Esophagus muscularis mucosa (tissue), 4 donors: ENCODE measurements at regions not wholly inside any gene's neighbourhood (a gene's known extent, or its start where the extent isn't known, plus 50 kb on each side); places are given as distances from the start of the nearest gene placed in this dataset.
"Not testable (repeated sequence)": the region's sequence is repeated elsewhere in the genome, so short reads cannot be mapped to it uniquely, and the experiment has no call there.

Experiments used
- DNase-seq: peaks from one replicate; pipeline ENCODE4 v3.0.0-alpha.2; 2017; ENCODE audit errors: extremely low spot score
- H3K27ac ChIP-seq, 4 donors: fragments of 200-600 bp; sonication (generic); replicated peaks in 1 of 4; 1 replicate in 3 of 4; 2 replicates in 1 of 4; pipeline ENCODE4 v1.5.1; 2016 to 2019; ENCODE audit warnings: mild to moderate bottlenecking in 1 of 4
- H3K27me3 ChIP-seq, 4 donors: fragments of 200-600 bp; sonication (generic); one replicate each; pipeline versions ENCODE4 v1.5.1 to v1.6.0; 2016 to 2019
- H3K36me3 ChIP-seq, 4 donors: fragments of 200-600 bp; sonication (generic); one replicate each; pipeline ENCODE4 v1.5.1; 2016 to 2019
- H3K4me1 ChIP-seq, 4 donors: fragments of 200-600 bp; sonication (generic); one replicate each; pipeline ENCODE4 v1.5.1; 2016 to 2019
- H3K4me3 ChIP-seq, 4 donors: fragments of 200-600 bp; sonication (generic); 1 replicate in 2 of 4; 2 replicates in 2 of 4; pipeline ENCODE4 v1.5.1; 2016 to 2019; ENCODE audit warnings: mild to moderate bottlenecking in 4 of 4, moderate library complexity in 1 of 4
- H3K9me3 ChIP-seq, 4 donors: fragments of 200-600 bp; sonication (generic); 1 replicate in 3 of 4; 2 replicates in 1 of 4; pipeline ENCODE4 v1.5.1; 2016 to 2019
- EP300 ChIP-seq: sonication (generic); formaldehyde crosslinking; IDR thresholded peaks from one replicate; pipeline ENCODE4 v1.6.1; 2017; ENCODE audit warnings: antibody characterized with exemption
- POLR2A ChIP-seq: fragments of 450-650 bp; IDR thresholded peaks from one replicate; pipeline ENCODE4 v1.6.1; 2017; ENCODE audit warnings: antibody characterized with exemption, moderate library complexity, mild to moderate bottlenecking, low read depth
- POLR2AphosphoS5 ChIP-seq, 2 donors: sonication (generic); formaldehyde crosslinking; IDR thresholded peaks; one replicate each; pipeline ENCODE4 v1.6.1; 2017; ENCODE audit warnings: antibody characterized with exemption in 2 of 2
- WGBS: methylation state at CpG from one replicate; pipeline ENCODE4 v1.1.5; 2018; 5-methylcytosine and 5-hydroxymethylcytosine counted together
- intact Hi-C: fragments of 100-400 bp; cut with DNase I; formaldehyde crosslinking; loops from one replicate; pipeline ENCODE4 v1.15.1; 2023
- TF ChIP-seq, protein P1 (sequence below), 3 experiments: fragments of 200-600 bp in 2 of 3; fragments of 450-650 bp in 1 of 3; sonication (generic) in 2 of 3; IDR thresholded peaks; one replicate each; pipeline ENCODE4 v1.5.1; 2017 to 2019; ENCODE audit warnings: antibody characterized with exemption in 3 of 3, mild to moderate bottlenecking in 2 of 3, moderate library complexity in 1 of 3

DNA sequence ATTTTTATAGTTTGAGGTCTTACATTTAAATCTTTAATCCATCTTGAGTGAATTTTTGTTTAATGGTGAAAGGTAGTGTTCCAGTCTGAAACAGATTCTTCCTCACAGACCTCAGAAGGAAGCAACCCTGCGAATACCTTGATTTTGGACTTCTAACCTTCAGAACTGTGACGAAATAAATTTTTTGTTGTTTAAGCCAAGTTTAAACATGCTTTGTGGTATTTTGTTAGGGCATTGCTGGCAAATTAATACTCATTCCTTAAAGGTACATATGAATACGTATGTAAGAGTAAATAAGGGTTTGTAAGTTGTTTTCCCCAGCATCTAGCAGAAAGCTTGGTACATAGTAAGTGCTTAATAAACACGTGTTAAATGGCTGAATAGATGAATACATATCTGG lies 100.3 kb downstream of the SEC16B start:
- H3K9me3 ChIP-seq: no peaks in the 10 kb centered on the region
- no peak overlapping the region for H3K4me3 ChIP-seq
- intact Hi-C loops: no loop called here
- 92% methylated on average over 4 of the region's 4 CpGs for WGBS
- no peak for DNase-seq
- no peaks in the 10 kb centered on the region for H3K36me3 ChIP-seq
- H3K4me1 ChIP-seq: no peaks in the 10 kb centered on the region
- H3K27me3 ChIP-seq: no peaks in the 10 kb centered on the region
- H3K27ac ChIP-seq: no peak overlapping the region
- TF ChIP-seq POLR2AphosphoS5 (IDR thresholded peaks at IDR 0.05) (no peak), POLR2A (no peak)

GRCh38 chr1:177869011-177869410 lies 100.8 kb downstream of the SEC16B start:
- H3K4me1 ChIP-seq, intact Hi-C loops, DNase-seq, H3K9me3 ChIP-seq, H3K36me3 ChIP-seq, H3K27ac ChIP-seq, H3K27me3 ChIP-seq, H3K4me3 ChIP-seq: not testable (repeated sequence)

GRCh38 chr1:177865807-177866206 lies 104.1 kb downstream of the SEC16B start:
- no peaks in the 10 kb centered on the region for H3K4me1 ChIP-seq
- TF ChIP-seq, protein P1, sequence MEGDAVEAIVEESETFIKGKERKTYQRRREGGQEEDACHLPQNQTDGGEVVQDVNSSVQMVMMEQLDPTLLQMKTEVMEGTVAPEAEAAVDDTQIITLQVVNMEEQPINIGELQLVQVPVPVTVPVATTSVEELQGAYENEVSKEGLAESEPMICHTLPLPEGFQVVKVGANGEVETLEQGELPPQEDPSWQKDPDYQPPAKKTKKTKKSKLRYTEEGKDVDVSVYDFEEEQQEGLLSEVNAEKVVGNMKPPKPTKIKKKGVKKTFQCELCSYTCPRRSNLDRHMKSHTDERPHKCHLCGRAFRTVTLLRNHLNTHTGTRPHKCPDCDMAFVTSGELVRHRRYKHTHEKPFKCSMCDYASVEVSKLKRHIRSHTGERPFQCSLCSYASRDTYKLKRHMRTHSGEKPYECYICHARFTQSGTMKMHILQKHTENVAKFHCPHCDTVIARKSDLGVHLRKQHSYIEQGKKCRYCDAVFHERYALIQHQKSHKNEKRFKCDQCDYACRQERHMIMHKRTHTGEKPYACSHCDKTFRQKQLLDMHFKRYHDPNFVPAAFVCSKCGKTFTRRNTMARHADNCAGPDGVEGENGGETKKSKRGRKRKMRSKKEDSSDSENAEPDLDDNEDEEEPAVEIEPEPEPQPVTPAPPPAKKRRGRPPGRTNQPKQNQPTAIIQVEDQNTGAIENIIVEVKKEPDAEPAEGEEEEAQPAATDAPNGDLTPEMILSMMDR (IDR thresholded peaks at IDR 0.05): no peak
- TF ChIP-seq POLR2AphosphoS5 (IDR thresholded peaks at IDR 0.05) (no peak), EP300 (no peak), POLR2A (no peak)
- no peak overlapping the region for H3K27ac ChIP-seq
- no peaks in the 10 kb centered on the region for H3K9me3 ChIP-seq
- intact Hi-C loops: no loop called here
- no peak overlapping the region for H3K4me3 ChIP-seq
- H3K36me3 ChIP-seq: no peaks in the 10 kb centered on the region
- H3K27me3 ChIP-seq: no peaks in the 10 kb centered on the region
- WGBS: 80% methylated on average over 3 of the region's 3 CpGs
- DNase-seq: no peak

- TF ChIP-seq, protein P1 (IDR thresholded peaks at IDR 0.05): no peak
- TF ChIP-seq POLR2AphosphoS5 (IDR thresholded peaks at IDR 0.05) (no peak), EP300 (no peak), POLR2A (no peak)
- intact Hi-C loops: no loop called here
- Histone ChIP-seq H3K9me3 (no peaks in the 10 kb centered on the region), H3K36me3 (no peaks in the 10 kb centered on the region), H3K4me1 (no peaks in the 10 kb centered on the region), H3K4me3 (no peak overlapping the region), H3K27ac (no peak overlapping the region), H3K27me3 (no peaks in the 10 kb centered on the region)
- WGBS: 50% methylated on average over 2 of the region's 2 CpGs
- peak; percentile 57 for DNase-seq
These were observed 105.1 kb downstream of the SEC16B start for GRCh38 chr1:177864538-177865305.

- 89% methylated on average over 4 of the region's 4 CpGs for WGBS
These were observed 106.1 kb downstream of the SEC16B start for GRCh38 chr1:177863796-177864195.

DNA sequence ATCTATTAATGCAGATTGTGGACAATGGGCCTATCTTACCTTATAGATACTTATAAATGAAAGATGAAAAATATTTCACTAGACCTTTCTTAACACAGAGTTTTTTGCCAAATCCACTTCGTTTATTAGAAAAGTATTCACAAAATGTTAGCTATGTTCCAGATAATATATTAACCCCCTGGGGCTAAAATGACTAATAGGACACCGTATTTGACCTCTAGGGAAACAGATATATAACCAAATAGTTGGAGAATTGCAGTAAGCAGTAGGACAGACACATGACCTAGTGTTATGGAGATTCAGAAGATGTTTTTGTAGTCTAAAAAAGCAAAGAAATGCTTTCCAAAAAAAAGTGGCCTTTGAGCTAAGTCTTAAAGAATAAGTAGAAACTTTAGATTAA lies 106.9 kb downstream of the SEC16B start:
- intact Hi-C loops: no loop called here
- Histone ChIP-seq H3K4me3 (no peak overlapping the region), H3K4me1 (peaks cover 0 to 8% (median 2%) of the 10 kb centered on the region in 4 donors), H3K9me3 (no peaks in the 10 kb centered on the region), H3K36me3 (no peaks in the 10 kb centered on the region), H3K27me3 (no peaks in the 10 kb centered on the region), H3K27ac (no peak overlapping the region)
- TF ChIP-seq, protein P1 (IDR thresholded peaks at IDR 0.05): no peak
- no peak for DNase-seq
- WGBS: 61% methylated on average over 2 of the region's 2 CpGs

More at GRCh38 chr1:177863796-177864195, 106.1 kb downstream of the SEC16B start:
- Histone ChIP-seq H3K9me3 (no peaks in the 10 kb centered on the region), H3K4me1 (peaks cover 0 to under 1% (median under 1%) of the 10 kb centered on the region in 4 donors), H3K36me3 (no peaks in the 10 kb centered on the region), H3K4me3 (no peak overlapping the region), H3K27me3 (no peaks in the 10 kb centered on the region), H3K27ac (no peak overlapping the region)
- intact Hi-C loops: no loop called here
- TF ChIP-seq POLR2A: no peak
- peak; percentile 68 for DNase-seq
